Right hindlimb (tissue), 1 donor: ENCODE measurements at regions not wholly inside any gene's neighbourhood (a gene's known extent, or its start where the extent isn't known, plus 50 kb on each side); places are given as distances from the start of the nearest gene placed in this dataset.

ENCODE experiments used
- DNase-seq: peaks from one replicate; pipeline ENCODE4 v3.0.0-alpha.2; 2018

DNA sequence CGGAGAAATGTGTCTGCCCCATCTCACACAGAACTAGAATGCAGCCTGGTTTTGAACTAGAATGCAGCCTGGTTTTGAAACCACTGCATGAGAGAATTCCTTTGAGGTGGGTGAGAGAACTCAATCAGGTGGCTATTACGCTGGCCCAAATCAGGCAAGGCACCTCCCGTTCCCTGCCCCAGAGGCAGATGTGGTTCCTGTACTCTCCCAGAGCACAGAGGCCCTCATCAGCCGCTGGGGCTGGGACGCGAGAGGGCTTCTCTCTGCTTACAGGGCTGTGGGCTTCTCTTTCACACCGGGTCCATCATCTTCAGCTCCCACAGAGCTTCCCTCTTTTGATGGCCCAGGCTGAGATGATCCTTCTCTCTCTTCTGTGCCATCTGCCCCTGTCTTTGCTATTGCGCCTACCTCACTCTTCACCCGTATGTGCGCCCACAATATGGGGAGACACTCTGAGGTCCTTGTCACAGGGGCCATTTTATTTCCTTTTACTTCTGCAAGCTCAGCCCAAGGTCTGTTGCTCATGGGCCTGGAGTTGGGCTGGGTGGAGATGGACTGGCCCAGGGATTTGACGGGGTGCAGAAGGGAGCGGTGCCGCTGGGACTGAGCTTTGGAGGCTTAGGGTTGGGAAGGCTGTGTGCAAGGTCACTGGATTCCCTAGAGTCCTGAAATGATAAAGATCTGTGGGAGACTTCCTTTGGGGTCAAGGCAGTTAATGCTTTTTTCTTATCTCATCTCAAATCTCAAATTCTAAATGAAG, 84.4 kb upstream of the HS6ST1 start:
- no peak for DNase-seq

DNA sequence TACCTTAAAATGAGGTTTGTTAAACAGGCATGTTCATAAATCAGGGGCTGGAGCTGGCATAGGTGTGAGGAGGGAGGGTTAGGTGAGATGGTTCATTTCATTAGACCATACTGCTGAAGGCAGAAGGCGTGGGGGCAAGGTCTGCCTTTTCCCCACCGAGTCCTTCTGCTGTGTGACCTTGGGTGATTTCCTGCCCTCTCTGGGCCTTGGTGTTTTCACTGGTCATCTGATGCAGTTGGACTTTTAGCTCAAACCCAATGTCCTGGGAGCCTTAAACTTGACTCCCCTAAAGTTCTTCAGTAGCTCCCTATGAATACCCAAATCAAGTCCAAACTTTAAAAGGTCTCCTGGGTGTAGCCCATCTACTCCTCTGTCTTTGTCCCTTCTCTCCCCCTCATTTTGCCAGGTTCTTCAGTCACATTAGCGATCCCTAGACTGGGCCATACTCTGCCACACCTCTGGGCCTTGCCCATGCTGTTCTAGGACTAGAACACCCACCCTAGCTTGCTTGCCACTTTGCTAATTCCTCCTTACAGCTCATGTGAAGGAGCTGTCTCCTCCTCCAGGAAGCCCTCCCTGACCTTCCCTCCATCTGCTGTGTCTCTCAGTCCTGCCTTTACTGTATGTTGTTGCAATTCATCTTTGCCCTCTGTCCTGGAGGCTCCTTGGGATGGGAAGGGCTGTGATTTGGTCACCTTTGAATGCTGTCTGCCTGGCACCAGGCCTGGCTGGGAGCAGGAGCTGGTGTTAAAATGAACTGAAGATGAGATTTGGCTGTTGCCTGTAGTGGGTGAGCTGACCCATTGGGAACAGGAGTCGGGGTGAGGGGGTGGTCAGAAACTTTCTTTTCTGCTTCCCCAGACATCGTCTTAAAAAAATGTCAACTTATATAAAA, 85.4 kb upstream of the HS6ST1 start:
- DNase-seq: no peak

DNA sequence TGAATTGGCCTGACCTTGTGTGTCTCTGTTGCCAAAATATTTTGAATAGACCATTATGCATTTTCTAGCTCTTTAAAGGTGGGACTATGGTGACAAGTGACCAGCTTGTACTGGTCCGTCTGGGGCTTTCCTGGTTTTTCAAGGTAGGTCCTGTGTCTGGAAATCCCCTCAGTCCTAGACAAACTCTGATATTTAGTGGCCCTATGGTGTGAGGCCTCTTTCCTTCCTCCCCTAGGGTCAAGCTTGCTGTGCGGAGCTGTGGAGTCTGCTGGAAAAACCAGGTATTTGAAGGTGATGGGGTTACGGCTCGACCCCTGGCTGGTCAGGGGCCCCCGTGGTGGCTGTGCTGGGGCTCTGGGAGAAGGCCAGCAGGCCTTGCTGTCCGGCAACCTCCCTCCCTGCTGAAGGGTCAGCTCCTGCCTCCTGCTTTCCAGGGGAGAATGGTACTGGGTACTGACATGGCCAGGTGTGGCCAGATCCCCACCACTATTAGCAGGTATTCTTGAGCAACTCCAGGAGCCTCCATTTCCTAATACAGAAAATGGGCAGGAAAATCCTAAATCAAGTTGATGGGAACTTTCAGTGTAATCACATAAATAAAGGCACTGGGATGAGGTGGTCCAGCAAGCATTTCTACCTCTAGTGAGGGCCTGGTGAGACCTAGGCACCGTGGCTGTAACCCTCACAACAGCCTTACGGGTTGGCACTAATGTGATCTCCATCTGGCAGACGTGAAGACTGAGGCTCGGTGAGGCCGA, 86.2 kb upstream of the HS6ST1 start:
- DNase-seq: no peak

DNA sequence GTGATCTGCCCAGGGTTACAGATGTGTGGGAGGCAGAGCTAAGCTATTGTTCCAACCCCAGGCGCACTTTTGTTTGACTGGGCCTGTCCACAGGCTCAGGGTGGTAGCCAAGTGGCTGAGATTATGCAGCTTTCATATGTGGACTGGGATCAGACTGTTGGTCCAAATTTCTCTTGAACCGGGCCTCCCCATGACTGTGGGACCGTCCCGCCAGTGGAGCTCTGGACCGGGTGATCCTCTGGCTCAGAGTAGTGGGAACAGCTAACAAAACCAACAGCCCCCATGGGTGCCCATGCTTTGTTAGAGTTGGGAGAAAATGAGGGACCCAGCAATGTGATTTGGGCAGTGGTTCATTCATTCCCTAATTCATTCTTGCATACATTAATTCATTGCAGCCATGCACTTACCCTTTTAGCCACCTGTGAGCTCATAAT, 86.8 kb upstream of the HS6ST1 start:
- no peak for DNase-seq

DNA sequence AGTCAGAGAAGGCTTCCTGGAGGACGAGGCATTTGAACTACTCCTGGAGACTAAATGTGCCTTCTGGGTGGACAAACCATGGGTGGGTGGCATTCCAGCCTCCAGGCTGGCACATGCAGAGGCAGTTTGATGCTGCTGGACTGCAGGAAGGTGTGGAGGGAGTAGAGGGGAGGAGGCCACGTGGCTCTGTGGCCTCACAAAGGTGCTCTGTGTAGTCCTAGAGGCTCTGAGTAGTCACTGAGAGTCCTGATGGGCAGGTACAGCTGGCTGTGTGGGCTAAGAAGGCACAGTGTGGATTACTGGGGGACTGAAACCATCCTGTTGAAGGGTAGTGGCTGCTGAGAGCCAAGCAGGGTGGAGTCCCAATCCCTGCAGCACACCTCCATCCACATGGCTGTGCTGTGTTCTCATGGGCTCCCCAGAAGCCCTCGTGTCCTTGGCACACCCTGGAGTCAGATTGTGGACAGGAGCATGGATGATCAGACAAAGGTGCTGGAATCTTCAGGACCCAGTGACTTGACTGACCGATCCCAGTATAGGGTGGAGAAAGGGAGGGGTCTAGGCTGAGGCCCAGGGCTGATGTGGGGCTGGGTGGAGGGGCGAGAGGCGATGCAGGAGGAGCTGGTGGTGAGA, 87.4 kb upstream of the HS6ST1 start:
- no peak for DNase-seq

DNA sequence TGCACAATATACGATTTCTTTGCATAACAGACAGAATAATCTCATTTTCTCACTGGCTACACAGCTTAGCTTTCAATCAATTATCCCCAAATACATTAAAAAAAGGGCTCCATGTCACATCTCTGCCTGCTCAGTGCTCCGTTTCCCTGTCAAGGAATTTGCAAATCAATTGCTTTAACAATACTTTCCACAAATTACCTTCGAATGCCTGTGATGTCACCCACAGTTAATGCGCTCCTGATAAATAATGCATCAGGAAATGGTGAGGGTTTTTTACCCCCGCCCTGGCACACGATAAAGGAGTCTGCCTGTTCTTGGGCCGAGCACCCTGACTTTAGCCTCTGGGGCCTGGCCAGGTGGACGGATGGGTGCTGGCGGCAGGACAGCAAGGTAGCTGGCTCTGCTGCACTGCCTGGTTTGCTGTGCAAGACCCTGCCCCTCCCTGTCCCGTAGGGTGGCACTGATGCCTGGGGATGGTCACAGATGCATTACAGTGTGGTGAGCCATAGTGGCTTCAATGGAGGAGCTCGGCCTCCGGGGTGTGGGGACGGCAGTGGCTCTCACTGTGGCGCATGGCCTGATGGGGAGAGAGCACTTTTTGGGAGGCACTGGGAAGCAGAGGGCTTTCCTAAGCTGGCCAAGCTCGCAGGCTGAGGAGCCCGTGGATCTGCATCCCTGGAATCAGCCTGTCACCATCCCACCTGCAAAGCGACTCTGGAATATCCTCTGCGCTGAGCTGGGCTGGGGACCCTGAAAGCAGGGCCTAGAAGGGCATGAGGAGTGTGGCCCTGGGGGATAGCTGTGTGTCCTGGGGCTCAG, 88.3 kb upstream of the HS6ST1 start:
- no peak for DNase-seq

DNA sequence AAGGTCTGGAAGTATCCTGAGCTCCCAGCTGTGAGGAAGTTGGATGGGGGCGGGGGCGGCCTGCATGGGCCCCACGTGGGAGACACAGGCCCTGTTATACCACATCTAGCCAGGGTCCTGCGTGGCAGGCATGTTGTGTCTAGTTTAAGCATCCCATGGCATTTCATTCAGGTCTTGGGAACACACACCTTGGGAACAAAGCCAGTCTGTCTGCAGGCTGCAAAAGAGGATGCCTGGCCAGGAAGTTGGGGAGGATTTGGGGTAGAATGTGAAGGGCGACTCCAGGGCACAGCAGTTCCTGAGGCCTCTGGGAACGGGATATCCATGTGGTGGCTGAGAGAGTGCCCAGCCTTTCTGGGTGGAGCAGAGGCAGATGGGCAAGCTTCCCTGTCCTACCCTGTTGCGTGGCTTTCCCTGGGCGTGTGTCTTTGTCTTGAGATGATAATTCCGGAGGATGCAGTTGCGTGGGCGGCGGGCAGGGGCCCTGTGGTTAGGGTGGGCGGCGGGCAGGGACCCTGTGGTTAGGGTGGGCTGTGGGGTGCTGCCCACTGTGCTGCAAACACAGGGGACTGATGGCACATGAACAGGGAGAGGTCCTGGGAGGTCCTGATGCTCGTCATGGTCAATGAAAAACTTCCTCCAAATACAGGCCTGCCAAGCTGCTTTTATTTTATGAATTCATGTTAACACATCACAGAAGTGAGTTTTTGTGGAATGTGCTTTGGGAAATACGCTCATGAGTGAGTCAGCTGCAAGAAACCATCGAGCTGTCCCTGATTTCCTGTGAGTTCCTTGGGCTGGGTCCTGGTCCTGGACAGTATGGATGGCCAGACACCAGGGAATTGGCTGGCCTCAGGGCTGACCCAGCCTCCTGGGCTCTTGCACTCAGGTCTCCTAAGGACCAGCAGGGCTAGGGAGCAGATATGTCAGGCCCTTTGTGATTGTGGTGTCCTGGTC, 90.0 kb upstream of the HS6ST1 start:
- peak; percentile 49 for DNase-seq

DNA sequence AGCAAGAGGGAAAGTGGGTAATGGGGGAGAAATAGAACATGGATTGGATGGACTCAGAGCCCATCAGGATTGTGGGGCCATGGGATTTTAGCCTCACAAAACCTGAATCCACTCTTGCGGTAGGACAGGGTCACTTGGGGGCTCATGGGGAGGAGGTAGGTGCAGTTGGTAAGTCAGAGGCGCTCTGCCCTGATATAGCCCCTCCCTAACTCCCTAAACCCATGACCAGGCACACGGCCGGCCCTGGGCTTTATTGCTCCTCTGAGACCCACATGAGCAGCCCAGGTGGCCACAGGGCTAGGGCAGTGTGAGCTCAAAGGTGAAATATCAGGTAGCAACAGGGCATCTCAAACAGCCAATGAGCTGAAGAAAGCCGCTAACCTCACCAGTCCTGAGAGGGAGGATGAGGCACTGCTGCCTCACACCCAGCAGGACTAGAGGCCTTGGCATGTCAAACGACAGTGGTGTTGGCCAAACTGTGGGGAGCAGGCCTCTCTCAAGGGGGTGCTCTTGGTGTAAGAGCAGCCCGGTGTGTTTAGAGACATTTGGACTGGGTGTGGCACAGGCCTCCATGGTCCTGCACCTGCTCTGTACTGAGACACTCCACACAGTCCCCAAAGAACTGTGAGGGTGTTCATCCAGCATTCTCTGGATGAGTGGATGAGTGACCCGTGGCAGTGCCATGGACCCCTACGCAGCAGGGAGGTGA, 90.8 kb upstream of the HS6ST1 start:
- no peak for DNase-seq

DNA sequence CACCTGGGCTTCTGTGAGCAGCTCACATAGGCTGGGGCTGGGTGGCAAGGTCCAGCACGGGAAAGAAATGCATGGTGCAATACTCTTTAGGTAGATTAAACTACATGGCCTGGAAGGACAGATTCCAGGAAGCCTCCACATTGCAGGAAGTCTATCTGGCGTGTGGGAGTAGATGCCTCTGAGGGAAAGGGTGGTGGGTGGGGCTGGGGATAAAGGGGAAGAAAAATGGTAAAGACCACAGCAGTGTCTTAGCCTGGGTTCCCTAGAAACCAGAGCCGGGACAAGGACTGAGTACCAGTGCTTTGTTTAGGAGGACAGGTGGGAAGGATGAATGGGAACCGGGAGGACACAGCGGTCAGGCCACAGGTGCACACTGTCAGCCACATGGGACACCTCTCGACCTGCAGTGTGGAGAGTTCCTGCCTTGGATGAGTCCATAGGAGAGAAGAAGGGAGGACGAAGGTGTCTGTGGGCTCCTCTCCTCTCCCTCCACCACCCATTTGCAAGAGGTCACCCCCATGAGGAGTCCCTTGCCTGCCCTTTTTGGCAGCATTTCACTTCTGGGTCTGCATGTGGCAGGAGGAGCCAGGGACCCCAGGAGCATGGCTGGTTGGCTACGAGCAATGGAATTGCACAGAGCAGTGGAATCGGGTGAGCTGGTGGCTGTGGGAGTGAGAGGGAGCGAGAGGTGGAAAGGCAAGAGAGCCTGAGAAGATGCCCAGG, 91.5 kb upstream of the HS6ST1 start:
- peak; percentile 12 for DNase-seq

DNA sequence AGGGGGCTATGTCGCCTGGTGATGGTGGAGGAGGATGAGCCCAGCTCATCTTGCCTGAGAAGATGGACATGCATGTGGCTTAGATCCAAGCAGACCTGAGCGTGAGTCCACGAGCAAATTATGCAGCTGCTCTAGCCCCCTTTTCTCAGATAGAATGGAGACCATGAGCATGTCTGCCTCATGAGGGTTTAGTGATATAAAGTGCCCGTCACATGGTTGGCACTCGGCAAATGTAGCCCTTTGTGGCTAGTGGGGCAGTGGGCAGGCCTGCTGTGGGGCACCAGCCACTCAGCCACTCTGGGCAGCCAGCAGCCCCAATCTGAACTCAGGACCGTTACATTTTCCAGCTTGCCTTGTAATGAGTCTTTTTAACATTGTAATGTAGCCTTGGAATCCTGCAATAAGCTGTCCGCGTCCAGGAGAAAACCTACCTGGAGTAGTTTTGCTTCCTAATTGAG, 92.1 kb upstream of the HS6ST1 start:
- DNase-seq: no peak

DNA sequence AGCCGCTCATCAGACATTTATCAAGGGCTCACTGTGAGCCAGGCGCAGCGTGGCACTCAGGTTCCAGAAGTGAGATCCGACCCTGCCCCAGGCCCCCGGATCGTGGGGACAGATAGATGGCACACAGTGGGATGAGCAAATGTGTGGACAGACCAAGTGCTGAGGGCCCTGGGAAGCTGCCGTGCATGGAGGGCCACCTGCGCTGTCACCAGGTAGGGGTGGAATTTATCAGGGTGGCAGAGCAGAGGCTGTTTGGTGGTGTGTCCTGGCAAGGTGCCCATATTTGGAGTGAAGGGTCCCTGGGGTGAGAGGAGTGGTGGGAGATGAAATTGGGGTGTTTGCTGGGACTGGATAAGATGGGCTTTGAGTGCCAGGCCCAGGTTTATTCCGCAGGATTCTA, 92.8 kb upstream of the HS6ST1 start:
- DNase-seq: peak; percentile 6

DNA sequence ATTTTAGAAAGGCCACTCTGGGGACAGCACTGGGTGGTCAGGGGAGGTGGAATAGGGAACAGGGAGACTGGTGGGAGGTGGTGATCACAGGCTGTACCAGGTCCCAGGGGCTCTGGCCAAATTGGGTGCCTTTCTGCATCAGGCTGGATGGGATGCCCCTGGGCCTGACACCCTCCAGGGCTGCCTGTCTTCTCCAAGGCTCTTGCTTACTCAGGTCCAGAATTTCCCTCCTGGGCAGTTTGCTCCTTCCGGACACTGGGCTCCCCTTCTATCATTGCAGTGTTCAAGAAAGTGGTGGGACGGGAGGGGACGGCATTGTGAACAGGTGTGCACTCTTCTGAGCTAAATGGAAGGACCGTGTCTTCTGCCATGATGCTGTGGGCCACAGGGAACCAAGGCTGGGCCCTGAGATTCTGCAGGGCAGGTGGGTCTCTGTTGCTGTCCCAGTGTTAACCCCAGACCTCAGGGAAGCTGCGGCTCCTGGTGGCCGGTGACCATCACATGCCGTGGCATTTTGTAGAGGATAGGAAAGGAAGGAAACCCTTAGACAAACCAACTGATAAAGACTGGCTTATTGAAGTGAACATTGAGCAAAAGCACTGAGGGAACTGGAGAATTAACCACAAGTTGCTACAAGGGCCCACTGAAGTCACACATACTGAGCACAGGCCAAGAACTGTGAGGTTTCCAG, 93.7 kb upstream of the HS6ST1 start:
- peak; percentile 1 for DNase-seq

DNA sequence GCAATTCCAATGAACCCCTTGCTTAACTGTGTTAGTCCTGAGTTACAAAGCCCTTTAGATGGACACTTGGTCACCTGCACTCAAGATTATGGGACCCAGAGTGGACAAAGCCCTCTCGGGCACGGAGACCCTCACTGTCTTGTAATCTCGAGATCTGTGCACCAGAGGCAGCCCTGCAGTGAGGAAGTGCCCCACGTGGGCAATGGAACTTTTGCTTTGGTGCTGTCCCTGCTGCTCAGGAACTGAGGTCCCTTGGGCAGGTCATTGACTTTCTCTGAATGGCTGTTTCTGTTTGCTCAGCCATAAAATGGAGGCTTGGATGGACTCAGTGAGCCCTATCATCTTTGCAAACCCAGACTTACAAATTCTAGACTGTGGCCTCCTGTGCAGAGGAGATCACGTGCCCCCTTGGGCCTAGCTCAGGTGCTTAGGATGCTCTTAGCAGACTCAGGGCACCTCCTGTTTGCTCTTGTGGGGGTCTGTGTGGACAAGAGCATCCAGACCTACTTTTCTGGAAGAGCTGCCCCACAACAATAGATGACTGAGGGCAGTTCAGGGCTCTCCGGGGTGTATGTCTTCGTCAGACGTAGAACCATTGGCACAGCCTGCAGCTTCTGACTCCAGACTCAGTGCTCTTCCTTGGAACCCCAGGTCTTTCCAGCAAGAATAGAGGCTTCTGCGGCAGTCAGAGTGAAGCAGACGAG, 94.5 kb upstream of the HS6ST1 start:
- DNase-seq: peak; percentile 11

DNA sequence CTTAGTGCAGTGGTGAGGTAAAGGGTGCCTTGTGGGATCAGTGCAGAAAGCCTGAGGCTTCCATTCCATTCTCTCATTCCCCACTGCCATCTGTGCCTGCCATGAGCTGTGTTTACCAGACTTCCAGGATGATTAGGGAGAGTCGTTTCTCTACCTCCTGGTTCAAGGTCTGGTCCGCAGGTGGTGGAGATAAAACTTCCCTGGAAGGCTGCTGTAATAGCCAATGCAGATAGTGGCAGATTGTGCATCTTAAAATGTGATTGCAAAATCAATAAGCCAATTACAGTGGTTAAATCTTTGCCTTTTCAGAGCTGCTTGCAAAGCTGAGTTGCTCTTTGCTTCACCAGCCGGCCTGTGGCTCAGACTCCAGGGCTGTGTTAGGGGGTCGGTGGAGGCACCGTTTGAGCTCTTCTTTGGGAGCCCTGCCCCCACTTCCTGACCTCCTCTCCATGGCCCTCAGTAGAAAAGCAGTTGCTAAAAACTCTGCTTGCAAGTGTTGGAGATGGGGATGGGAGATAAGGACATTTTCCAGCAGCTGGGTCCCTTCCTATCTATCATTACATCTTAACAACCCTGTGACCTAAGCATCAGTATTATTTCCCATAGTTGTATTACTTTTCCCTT, 95.2 kb upstream of the HS6ST1 start:
- DNase-seq: no peak

DNA sequence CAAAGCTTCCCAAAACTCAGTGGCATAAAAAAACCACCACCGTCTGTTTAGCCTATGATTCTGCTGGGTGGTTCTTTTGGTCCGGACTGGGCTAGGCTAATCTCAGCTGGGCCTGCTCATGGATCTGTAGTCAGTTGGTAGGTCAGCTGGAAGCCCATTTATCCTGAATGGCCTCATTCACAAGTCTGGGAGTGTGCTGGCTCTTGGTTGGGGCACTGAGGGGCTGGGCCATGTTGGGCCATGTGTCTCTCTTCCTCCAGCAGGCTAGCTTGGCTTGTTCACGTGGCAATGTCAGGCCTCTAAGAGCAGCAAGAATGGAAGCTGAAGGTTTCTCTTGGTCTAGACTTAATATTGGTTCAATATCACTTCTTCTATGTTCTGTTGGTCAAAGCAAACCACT, 95.7 kb upstream of the HS6ST1 start:
- DNase-seq: peak; percentile 1

DNA sequence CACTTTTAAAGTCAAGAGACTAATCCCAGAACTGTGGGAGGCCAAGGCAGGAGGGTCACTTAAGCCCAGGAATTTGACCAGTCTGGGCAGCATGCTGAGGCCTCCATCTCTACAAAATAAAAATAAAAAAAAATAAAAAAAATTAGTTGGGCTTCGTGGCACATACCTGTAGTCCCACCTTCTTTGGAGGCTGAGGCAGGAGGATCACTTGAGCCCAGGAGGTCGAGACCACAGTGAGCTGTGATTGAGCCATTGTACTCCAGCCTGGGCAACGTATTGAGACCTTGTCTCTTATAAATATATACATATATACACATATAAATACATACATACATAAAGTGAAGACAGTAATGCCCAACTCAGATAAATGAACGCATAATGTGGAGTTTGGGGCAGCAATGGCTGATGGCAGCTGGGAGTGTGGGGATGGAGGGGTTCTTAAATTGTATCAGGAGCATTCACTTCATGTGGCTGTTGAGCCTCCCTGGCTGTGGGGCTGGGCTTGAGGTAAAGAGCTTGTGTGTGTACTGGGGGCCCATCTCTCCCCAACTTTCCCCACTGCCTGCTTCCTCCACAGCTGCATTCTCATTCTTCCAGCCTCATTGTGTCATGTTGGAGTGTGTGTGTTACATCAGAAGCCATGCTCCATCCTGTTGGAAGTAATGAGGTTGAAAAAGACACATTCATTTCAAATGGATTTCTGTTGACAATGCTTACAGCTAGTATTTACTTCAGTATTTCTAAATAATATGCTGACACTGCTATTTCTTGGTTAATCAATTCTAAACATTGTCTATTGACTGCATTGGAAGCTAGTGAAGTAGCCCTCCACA, 96.5 kb upstream of the HS6ST1 start:
- peak; percentile 1 for DNase-seq

DNA sequence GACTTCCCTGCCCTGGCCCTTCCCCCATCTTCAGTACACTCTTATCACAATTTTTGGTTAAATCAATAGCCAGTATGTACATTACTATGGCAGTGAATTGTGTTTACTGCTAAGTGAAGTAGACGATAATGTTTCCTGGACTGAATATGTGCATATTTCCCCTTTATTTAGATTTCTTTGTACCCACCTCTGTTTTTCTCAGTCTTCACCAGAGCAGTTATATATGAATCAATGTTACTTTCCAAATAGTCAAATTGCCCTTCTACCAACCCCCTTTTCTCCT, 97.1 kb upstream of the HS6ST1 start:
- no peak for DNase-seq
